ENCODE measurements at regions not wholly inside any gene's neighbourhood (a gene's known extent, or its start where the extent isn't known, plus 50 kb on each side); places are given as distances from the start of the nearest gene placed in this dataset.

DNA sequence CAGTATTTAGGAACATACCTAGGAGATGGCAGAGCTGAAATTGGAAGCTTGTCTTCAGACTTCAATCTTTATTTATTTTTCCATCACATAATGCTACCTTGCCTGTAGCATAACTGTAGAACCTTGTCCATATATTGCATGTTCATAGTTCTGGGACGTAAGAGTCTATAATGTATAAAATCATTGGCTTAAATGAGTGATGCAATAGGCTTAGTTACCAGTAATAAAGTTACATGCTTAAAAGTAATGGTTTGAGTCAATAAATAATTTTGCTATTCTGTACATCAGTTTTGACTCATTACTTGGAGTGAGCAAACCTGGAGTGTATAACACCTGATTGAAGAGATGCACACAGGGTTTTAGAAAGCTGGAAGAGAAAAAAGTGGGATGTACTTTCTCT lies 229.3 kb downstream of the CDCA7 start:
- H3K4me3 ChIP-seq (ENCODE audit: low read depth, low read length) = no peak overlapping the region
- TF ChIP-seq, protein P1, sequence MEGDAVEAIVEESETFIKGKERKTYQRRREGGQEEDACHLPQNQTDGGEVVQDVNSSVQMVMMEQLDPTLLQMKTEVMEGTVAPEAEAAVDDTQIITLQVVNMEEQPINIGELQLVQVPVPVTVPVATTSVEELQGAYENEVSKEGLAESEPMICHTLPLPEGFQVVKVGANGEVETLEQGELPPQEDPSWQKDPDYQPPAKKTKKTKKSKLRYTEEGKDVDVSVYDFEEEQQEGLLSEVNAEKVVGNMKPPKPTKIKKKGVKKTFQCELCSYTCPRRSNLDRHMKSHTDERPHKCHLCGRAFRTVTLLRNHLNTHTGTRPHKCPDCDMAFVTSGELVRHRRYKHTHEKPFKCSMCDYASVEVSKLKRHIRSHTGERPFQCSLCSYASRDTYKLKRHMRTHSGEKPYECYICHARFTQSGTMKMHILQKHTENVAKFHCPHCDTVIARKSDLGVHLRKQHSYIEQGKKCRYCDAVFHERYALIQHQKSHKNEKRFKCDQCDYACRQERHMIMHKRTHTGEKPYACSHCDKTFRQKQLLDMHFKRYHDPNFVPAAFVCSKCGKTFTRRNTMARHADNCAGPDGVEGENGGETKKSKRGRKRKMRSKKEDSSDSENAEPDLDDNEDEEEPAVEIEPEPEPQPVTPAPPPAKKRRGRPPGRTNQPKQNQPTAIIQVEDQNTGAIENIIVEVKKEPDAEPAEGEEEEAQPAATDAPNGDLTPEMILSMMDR (IDR thresholded peaks at IDR 0.05; ENCODE audit: low read depth, low read length) = no peak
- TF ChIP-seq, protein P2, sequence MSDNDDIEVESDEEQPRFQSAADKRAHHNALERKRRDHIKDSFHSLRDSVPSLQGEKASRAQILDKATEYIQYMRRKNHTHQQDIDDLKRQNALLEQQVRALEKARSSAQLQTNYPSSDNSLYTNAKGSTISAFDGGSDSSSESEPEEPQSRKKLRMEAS (IDR thresholded peaks at IDR 0.05; ENCODE audit: low read depth, low read length) = no peak
- no peak for TF ChIP-seq MYC (IDR thresholded peaks at IDR 0.05; ENCODE audit: low read depth, low read length)
- DNase-seq (ENCODE audit: low read depth) = no peak

DNA sequence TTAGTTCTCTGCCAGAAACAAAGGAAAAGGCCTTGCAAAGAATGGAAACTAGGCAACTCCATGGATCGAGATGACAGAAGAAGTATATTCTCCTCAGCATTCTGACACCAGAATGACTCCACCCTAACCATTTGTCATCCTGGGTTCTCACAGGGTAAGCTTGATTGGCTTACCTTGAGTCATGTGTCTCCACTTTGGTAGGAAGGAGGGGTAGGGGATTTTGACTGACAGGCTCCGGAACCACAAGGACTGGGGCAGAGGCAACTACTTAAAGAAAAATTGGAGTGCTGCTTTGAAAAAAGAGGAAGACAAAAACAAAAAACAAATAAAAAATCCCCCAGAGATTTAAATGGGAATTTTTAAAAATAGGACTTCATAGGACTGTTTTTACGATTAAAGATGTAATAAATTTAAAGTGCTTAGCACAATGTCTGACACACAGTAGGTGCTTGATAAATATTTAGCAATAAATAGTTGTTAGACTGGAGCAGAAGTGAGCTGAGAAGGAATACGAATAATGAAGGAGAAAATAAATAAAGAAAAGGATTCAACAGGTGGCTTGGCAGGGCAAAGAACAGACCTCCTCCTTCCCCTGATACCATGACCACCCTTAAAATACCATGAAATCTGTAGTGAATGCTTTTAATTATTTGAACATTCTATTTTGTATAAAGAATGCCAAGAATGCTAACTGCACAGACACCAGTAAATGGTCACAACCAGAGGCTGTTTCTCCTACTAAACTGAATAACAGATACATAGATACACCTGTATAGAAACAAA lies 230.2 kb downstream of the CDCA7 start:
- TF ChIP-seq, protein P2 (IDR thresholded peaks at IDR 0.05; ENCODE audit: low read depth, low read length) = peak; percentile 40
- TF ChIP-seq, protein P1 (IDR thresholded peaks at IDR 0.05; ENCODE audit: low read depth, low read length) = no peak
- no peak overlapping the region for H3K4me3 ChIP-seq (ENCODE audit: low read depth, low read length)
- DNase-seq (ENCODE audit: low read depth) = peak; percentile 28

DNA sequence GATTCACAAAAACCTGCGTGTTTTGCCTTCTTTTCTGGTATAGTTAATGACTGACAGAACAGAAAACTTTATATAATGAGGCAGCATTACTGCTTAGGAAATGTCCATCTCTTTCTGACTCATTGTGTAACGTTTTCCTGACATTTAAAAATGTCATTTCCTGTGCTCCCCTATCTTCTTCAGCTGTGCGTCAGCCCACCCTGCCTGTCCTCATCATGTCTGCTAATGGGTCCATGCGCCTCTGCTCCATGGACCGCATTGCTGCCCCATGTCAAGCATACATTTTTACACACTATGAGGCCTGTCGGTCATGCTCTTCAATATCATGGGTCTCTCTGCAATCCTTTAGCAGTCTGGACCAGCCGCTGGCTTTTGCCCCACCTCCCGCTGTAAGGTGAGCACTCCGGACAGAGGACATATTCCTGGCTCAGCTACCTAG lies 234.3 kb downstream of the CDCA7 start:
- H3K4me3 ChIP-seq (ENCODE audit: low read depth, low read length) = no peak overlapping the region
- TF ChIP-seq POLR2A (IDR thresholded peaks at IDR 0.05; ENCODE audit: extremely low read depth, insufficient read length) (no peak), MYC (IDR thresholded peaks at IDR 0.05; ENCODE audit: low read depth, low read length) (no peak)
- TF ChIP-seq, protein P2 (IDR thresholded peaks at IDR 0.05; ENCODE audit: low read depth, low read length) = no peak
- TF ChIP-seq, protein P1 (IDR thresholded peaks at IDR 0.05; ENCODE audit: low read depth, low read length) = no peak
- no peak for DNase-seq (ENCODE audit: low read depth)

DNA sequence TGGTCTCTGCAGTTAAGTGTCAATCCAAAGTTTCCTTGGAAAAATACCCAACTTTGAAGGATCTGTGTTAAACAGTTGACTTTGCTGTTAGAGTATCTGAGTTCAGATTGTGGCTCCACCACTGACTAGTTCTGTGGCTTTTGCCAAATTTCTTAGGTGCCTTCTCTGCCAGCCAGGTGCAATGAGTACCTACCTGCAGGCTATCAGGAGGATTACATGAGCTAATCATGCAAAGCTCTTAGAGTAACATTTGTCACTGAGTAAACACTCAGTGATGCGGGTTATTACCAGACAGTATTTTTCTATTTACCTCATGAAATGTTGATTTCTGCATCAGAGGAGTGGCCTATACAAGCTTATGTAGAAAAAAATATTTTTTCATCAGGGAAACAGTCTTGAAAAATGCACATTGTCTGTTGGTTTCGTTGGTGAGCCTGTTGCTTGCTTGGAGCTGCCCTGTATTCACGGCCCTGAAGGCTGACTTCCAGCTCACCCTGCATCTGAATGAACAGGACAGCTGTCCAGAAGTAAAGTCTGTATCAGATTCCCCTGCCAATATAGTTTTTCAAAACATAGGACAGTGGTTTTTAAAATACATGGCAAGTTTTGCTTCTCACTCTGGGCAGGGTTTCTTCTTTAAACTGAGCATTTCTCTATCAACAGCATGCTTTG lies 235.1 kb downstream of the CDCA7 start:
- TF ChIP-seq, protein P1 (IDR thresholded peaks at IDR 0.05; ENCODE audit: low read depth, low read length) = no peak
- TF ChIP-seq MYC (IDR thresholded peaks at IDR 0.05; ENCODE audit: low read depth, low read length) = no peak
- TF ChIP-seq, protein P2 (IDR thresholded peaks at IDR 0.05; ENCODE audit: low read depth, low read length) = no peak
- TF ChIP-seq POLR2A (IDR thresholded peaks at IDR 0.05; ENCODE audit: extremely low read depth, insufficient read length) = no peak
- DNase-seq (ENCODE audit: low read depth) = no peak
- no peak overlapping the region for H3K4me3 ChIP-seq (ENCODE audit: low read depth, low read length)

DNA sequence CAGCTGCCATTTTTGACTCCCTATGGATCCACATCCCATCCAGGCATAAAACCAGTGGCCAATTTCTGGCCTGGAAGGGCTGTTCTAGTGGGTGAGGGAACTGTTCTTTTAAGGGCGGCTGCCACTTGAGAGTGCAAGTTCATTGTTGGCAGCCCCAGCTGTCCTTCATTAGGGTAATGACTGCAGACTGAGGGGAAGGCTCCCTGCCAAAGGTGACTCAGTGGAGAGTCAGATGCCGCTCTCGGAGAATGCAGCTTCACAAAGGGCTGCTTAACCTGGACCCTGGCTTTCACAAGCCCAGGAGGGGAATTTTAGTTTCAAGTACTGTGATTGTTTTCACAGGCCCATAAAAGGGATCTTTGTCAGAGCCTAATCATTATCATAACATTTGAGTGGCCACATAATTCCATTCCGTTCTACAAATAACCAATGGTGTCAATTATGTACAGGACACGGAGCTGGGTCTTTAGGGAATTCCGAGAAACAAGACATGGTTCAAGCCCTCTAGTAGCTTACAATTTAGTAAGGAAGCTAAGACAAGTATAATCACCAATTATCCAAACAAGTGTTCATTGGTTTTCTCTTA lies 235.7 kb downstream of the CDCA7 start:
- TF ChIP-seq, protein P1 (IDR thresholded peaks at IDR 0.05; ENCODE audit: low read depth, low read length) = no peak
- no peak for TF ChIP-seq MYC (IDR thresholded peaks at IDR 0.05; ENCODE audit: low read depth, low read length)
- TF ChIP-seq, protein P2 (IDR thresholded peaks at IDR 0.05; ENCODE audit: low read depth, low read length) = no peak
- TF ChIP-seq POLR2A (IDR thresholded peaks at IDR 0.05; ENCODE audit: extremely low read depth, insufficient read length) = no peak
- H3K4me3 ChIP-seq (ENCODE audit: low read depth, low read length) = no peak overlapping the region
- no peak for DNase-seq (ENCODE audit: low read depth)

All from NB4 (cell line).